IPS DF 6.9 (cell line): ENCODE measurements at regions not wholly inside any gene's neighbourhood (a gene's known extent, or its start where the extent isn't known, plus 50 kb on each side); places are given as distances from the start of the nearest gene placed in this dataset.
"Not testable (repeated sequence)": the region's sequence is repeated elsewhere in the genome, so short reads cannot be mapped to it uniquely, and the experiment has no call there.

Experiments
- DNase-seq: peaks from one replicate; pipeline ENCODE4 v3.0.0-alpha.2; 2013; ENCODE audit warnings: low read depth, low spot score
- H3K27ac ChIP-seq: one replicate; pipeline ENCODE4 v1.5.1; 2013; ENCODE audit warnings: low read length, control low read depth
- H3K27me3 ChIP-seq: 2 replicates; pipeline ENCODE4 v1.6.1; 2013; ENCODE audit warnings: mild to moderate bottlenecking, low read length; ENCODE audit not compliant: control insufficient read depth, insufficient read depth
- H3K36me3 ChIP-seq: 2 replicates; pipeline ENCODE4 v1.6.1; 2013; ENCODE audit warnings: low read length; ENCODE audit not compliant: control insufficient read depth, insufficient read depth
- H3K4me1 ChIP-seq: 2 replicates; pipeline ENCODE4 v1.6.1; 2013; ENCODE audit warnings: low read length; ENCODE audit not compliant: control insufficient read depth, insufficient read depth
- H3K4me3 ChIP-seq: 2 replicates; pipeline ENCODE4 v1.5.1; 2013; ENCODE audit warnings: mild to moderate bottlenecking, low read length
- H3K9me3 ChIP-seq: 2 replicates; pipeline ENCODE4 v1.6.1; 2013; ENCODE audit warnings: low read length, inconsistent platforms; ENCODE audit not compliant: control insufficient read depth, insufficient read depth
- WGBS: extraction: QIAGEN DNeasy Blood & Tissue Kit; methylation state at CpG from one replicate; pipeline ENCODE4 v1.1.7; 2013; ENCODE audit warnings: mixed read lengths, missing lambda C conversion rate; ENCODE audit not compliant: insufficient read length, insufficient coverage; 5-methylcytosine and 5-hydroxymethylcytosine counted together

DNA sequence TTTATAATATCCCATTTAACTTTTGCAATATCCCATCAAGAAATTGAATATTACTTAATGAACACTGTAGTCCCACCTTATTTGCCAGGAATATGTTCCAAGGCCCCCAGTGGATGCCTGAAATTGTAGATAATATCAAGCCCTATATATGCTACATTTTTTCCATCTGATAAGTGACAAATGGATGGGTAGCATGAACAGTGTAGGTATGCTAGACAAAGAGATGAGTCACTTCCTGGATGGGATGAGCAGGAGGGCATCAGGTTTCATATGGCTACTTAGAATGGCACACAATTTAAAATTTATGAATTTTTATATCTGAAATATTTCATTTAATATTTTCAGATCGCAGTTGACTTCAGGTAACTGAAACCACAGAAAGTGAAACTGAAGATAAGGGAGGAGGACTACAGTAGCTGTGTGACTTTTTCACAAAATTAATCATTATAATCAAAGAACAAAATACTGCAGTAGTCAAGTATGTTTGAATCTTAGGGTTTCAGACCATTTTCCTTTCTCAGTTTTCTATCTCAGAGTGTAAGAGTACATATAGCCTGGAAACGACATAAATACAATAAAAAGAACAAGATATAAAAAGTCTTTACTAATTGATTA lies 636.4 kb upstream of the ARRDC3 start:
- no peak overlapping the region for H3K4me3 ChIP-seq
- DNase-seq = no peak
- no peaks in the 10 kb centered on the region for H3K4me1 ChIP-seq
- WGBS = no CpG with 5 or more reads among the region's 2 CpGs
- no peaks in the 10 kb centered on the region for H3K36me3 ChIP-seq
- no peaks in the 10 kb centered on the region for H3K9me3 ChIP-seq
- no peak overlapping the region for H3K27ac ChIP-seq
- no peaks in the 10 kb centered on the region for H3K27me3 ChIP-seq

- no peaks in the 10 kb centered on the region for H3K27me3 ChIP-seq
- H3K9me3 ChIP-seq = no peaks in the 10 kb centered on the region
- H3K4me1 ChIP-seq = no peaks in the 10 kb centered on the region
- no peak overlapping the region for H3K4me3 ChIP-seq
- DNase-seq = no peak
- H3K27ac ChIP-seq = no peak overlapping the region
- no peaks in the 10 kb centered on the region for H3K36me3 ChIP-seq
These were observed 634.7 kb upstream of the ARRDC3 start for GRCh38 chr5:92017776-92018175.

DNA sequence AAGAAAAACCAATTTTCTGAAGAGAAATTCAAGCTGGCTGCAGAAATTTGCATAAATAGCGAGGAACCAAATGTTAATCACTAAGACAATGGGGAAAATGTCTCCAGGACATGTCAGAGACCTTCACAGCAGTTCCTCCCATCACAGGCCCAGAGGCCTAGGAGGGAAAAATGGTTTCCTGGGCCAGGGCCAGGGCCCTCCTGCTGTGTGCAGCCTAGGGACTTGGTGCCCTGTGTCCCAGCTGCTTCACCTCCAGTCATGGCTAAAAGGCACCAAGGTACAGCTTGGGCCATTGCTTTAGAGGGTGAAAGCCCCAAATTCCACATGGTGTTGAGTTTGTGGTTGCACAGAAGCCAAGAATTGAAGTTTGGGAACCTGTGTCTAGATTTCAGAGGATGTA lies 628.7 kb upstream of the ARRDC3 start:
- not testable (repeated sequence) for H3K9me3 ChIP-seq, DNase-seq, H3K27me3 ChIP-seq, H3K4me1 ChIP-seq, H3K36me3 ChIP-seq, H3K27ac ChIP-seq, H3K4me3 ChIP-seq
- no CpG with 5 or more reads among the region's 1 CpG for WGBS

DNA sequence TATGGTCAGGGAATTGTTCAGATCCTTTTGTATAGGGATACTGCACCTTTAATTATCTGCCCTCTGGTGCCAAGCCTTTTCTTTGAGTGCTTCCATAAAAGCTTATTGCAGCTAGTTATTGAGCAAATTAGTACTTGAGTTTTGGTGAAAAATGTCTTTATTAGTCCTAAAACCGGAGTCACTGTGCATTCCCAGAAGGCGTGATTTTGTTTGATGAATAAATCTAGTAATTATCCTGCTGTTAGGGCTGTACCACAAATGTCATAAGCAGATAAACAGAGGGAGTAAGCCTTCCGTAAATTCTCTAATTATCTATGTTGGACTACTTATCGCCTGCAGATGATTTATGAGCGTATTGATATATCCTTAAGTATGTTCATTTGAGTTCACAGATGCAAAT lies 620.7 kb upstream of the ARRDC3 start:
- H3K27ac ChIP-seq = no peak overlapping the region

GRCh38 chr5:92002721-92003274 lies 619.7 kb upstream of the ARRDC3 start:
- no peak for DNase-seq
- no peaks in the 10 kb centered on the region for H3K4me1 ChIP-seq

More for the DNA sequence above, 620.7 kb upstream of the ARRDC3 start:
- Histone ChIP-seq H3K36me3 (no peaks in the 10 kb centered on the region), H3K4me1 (no peaks in the 10 kb centered on the region), H3K27me3 (no peaks in the 10 kb centered on the region), H3K9me3 (no peaks in the 10 kb centered on the region), H3K4me3 (no peak overlapping the region)
- WGBS = no CpG with 5 or more reads among the region's 5 CpGs
- DNase-seq = no peak

GRCh38 chr5:91998774-91999173 lies 615.7 kb upstream of the ARRDC3 start:
- no CpG with 5 or more reads among the region's 3 CpGs for WGBS
- Histone ChIP-seq H3K27me3 (no peaks in the 10 kb centered on the region), H3K9me3 (no peaks in the 10 kb centered on the region), H3K36me3 (no peaks in the 10 kb centered on the region), H3K27ac (no peak overlapping the region), H3K4me3 (no peak overlapping the region), H3K4me1 (no peaks in the 10 kb centered on the region)
- no peak for DNase-seq

More at GRCh38 chr5:92002721-92003274, 619.7 kb upstream of the ARRDC3 start:
- no peak overlapping the region for H3K27ac ChIP-seq
- H3K36me3 ChIP-seq = no peaks in the 10 kb centered on the region
- WGBS = no CpG with 5 or more reads among the region's 4 CpGs
- H3K4me3 ChIP-seq = no peak overlapping the region
- no peaks in the 10 kb centered on the region for H3K9me3 ChIP-seq
- H3K27me3 ChIP-seq = no peaks in the 10 kb centered on the region

DNA sequence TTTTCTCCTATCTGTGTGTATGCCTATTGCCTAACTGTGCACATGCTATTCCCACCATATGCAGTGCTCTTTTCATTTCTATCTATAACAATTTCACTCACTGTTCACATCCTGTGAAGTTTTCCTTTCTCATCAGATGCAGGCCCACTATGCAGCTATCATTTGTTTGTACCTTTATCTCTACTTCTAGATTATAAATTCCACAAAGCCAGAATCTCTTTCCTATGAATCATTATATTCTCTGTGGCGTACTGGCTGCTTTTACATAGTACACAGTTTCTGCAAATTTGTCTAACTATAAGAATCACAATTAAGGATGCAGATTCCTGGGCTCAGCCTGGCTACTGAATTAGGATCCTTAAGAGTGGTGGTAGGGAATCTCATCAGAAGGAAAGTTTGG lies 600.8 kb upstream of the ARRDC3 start:
- Histone ChIP-seq H3K36me3 (no peaks in the 10 kb centered on the region), H3K4me3 (no peak overlapping the region), H3K27ac (no peak overlapping the region), H3K9me3 (no peaks in the 10 kb centered on the region; the same call in 1 of the 2 replicates), H3K4me1 (peaks cover 2% of the 10 kb centered on the region; the same call in 1 of the 2 replicates), H3K27me3 (no peaks in the 10 kb centered on the region)
- WGBS = no CpG with 5 or more reads among the region's 1 CpG
- DNase-seq = no peak

DNA sequence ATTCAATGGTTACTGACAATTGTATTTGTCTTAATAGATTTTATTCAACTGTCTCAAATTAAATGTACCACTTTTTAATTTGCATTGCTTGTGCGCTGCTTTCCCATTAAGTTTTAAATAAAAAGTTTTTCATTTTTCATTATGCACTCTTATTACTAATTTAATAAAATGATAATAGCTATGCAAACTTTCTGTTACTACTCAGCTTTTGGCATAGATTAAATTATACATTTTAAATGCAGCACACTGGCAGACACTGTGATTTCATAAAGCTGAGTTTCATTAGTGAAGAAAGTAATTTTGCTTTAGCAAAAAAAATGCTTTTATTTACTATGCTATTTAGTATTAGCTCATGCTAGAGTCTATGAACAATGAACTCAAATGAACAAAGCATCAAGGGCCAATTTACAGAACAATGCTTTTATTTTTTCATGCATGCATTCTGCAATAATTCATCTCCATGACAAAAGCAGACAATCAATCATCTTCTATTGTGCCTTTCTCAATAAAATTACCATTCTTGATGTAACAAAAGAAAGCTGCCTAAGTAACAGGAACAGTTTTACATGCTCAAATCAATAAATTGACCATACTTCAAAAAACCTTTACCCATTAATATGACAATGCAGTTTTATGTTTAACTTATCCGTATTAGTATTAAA lies 595.2 kb upstream of the ARRDC3 start:
- DNase-seq = no peak
- H3K36me3 ChIP-seq = no peaks in the 10 kb centered on the region
- no CpG with 5 or more reads among the region's 2 CpGs for WGBS
- H3K4me3 ChIP-seq = no peak overlapping the region
- H3K4me1 ChIP-seq = peaks cover 2% of the 10 kb centered on the region; the same call in 1 of the 2 replicates
- no peaks in the 10 kb centered on the region for H3K27me3 ChIP-seq
- no peak overlapping the region for H3K27ac ChIP-seq
- H3K9me3 ChIP-seq = no peaks in the 10 kb centered on the region

GRCh38 chr5:91977579-91977978 lies 594.5 kb upstream of the ARRDC3 start:
- Histone ChIP-seq H3K9me3 (no peaks in the 10 kb centered on the region), H3K27me3 (no peaks in the 10 kb centered on the region), H3K4me3 (no peak overlapping the region), H3K36me3 (no peaks in the 10 kb centered on the region), H3K27ac (no peak overlapping the region), H3K4me1 (peaks cover 2% of the 10 kb centered on the region; the same call in 1 of the 2 replicates)
- no peak for DNase-seq

DNA sequence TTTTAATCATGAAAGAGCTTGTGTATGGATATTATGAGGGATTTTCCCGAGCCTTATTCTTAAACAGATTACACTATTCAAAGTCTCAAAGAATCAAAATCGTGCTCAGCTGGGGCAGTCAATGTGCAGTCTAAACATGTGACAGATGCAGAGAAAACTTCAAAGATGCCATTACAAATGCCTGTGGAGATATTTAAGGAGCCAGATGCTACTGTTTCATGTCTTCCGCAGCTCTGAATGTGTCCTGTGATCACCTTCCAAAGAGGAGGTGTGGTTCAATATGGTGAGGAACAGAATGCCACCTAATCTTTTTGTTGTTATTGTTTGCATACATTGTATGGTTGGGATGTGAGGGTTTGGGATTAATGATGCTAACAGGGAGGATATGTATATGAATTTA lies 593.3 kb upstream of the ARRDC3 start:
- no peak overlapping the region for H3K27ac ChIP-seq
- DNase-seq = no peak
- H3K36me3 ChIP-seq = no peaks in the 10 kb centered on the region
- peaks cover 2% of the 10 kb centered on the region; the same call in 1 of the 2 replicates for H3K4me1 ChIP-seq
- no peaks in the 10 kb centered on the region for H3K9me3 ChIP-seq
- WGBS = no CpG with 5 or more reads among the region's 3 CpGs
- no peak overlapping the region for H3K4me3 ChIP-seq
- no peaks in the 10 kb centered on the region for H3K27me3 ChIP-seq

- DNase-seq = no peak
- Histone ChIP-seq H3K4me3 (no peak overlapping the region), H3K27me3 (no peaks in the 10 kb centered on the region), H3K27ac (no peak overlapping the region), H3K9me3 (no peaks in the 10 kb centered on the region), H3K4me1 (no peaks in the 10 kb centered on the region), H3K36me3 (no peaks in the 10 kb centered on the region)
- WGBS = no CpG with 5 or more reads among the region's 1 CpG
These were observed 580.0 kb upstream of the ARRDC3 start for GRCh38 chr5:91963166-91963565.
